DND-41 (cell line): ENCODE measurements at regions not wholly inside any gene's neighbourhood (a gene's known extent, or its start where the extent isn't known, plus 50 kb on each side); places are given as distances from the start of the nearest gene placed in this dataset.

Experiments
- ATAC-seq: fragments of 200-7000 bp; cut with Tn5 transposase; 3 replicates; pipeline ENCODE4 v1.9.1; 2021; ENCODE audit warnings: low read depth; ENCODE audit not compliant: insufficient read depth
- DNase-seq: peaks from one replicate; pipeline ENCODE4 v3.0.0-alpha.2; 2020
- H2AFZ ChIP-seq: 2 replicates; pipeline ENCODE4 v1.6.0; 2012; ENCODE audit warnings: low read depth, low read length
- H3K27ac ChIP-seq: 2 replicates; pipeline ENCODE4 v1.5.1; 2012; ENCODE audit warnings: low read length, inconsistent platforms
- H3K27me3 ChIP-seq: fragments of 200-600 bp; sonication (generic); 2 replicates; pipeline ENCODE4 v1.6.0; 2012; ENCODE audit warnings: low read length, mild to moderate bottlenecking, inconsistent platforms; ENCODE audit not compliant: insufficient read depth, poor library complexity
- H3K36me3 ChIP-seq: 2 replicates; pipeline ENCODE4 v1.5.1; 2012; ENCODE audit warnings: low read length, inconsistent platforms; ENCODE audit not compliant: insufficient read depth
- H3K4me1 ChIP-seq: 2 replicates; pipeline ENCODE4 v1.5.1; 2012; ENCODE audit warnings: mild to moderate bottlenecking, low read length; ENCODE audit not compliant: insufficient read depth
- H3K4me2 ChIP-seq: 2 replicates; pipeline ENCODE4 v1.6.0; 2012; ENCODE audit warnings: mild to moderate bottlenecking, moderate library complexity, low read length, inconsistent platforms; ENCODE audit not compliant: insufficient read depth
- H3K4me3 ChIP-seq, 2 experiments: fragments of 200-600 bp in 1 of 2; shearing (Covaris generic) in 1 of 2; 2 replicates each; pipeline ENCODE4 v1.5.1; 2012 to 2016; ENCODE audit warnings: inconsistent platforms in 2 of 2, low read length in 2 of 2, mild to moderate bottlenecking in 2 of 2, low read depth in 1 of 2, moderate library complexity in 1 of 2
- H3K79me2 ChIP-seq: 2 replicates; pipeline ENCODE4 v1.6.0; 2012; ENCODE audit warnings: low read length, inconsistent platforms; ENCODE audit not compliant: insufficient read depth
- H3K9ac ChIP-seq: 2 replicates; pipeline ENCODE4 v1.6.0; 2012; ENCODE audit warnings: low read depth, mild to moderate bottlenecking, inconsistent platforms, low read length, moderate library complexity
- H3K9me3 ChIP-seq: 2 replicates; pipeline ENCODE4 v1.5.1; 2012; ENCODE audit warnings: low read length, moderate library complexity, mild to moderate bottlenecking, inconsistent platforms; ENCODE audit not compliant: insufficient read depth, severe bottlenecking
- H4K20me1 ChIP-seq: 2 replicates; pipeline ENCODE4 v1.6.0; 2012; ENCODE audit warnings: low read length; ENCODE audit not compliant: insufficient read depth
- EZH2 ChIP-seq: IDR thresholded peaks from 3 replicates; pipeline ENCODE4 v1.6.1; 2012; ENCODE audit warnings: borderline replicate concordance, low read depth, mild to moderate bottlenecking, moderate library complexity, low read length, inconsistent platforms; ENCODE audit not compliant: severe bottlenecking
- TF ChIP-seq, protein P1 (sequence below): IDR thresholded peaks from 2 replicates; pipeline ENCODE4 v1.5.1; 2012; ENCODE audit warnings: borderline replicate concordance, low read length, moderate library complexity, mild to moderate bottlenecking; ENCODE audit not compliant: poor library complexity, severe bottlenecking; ENCODE audit errors: extremely low read depth

DNA sequence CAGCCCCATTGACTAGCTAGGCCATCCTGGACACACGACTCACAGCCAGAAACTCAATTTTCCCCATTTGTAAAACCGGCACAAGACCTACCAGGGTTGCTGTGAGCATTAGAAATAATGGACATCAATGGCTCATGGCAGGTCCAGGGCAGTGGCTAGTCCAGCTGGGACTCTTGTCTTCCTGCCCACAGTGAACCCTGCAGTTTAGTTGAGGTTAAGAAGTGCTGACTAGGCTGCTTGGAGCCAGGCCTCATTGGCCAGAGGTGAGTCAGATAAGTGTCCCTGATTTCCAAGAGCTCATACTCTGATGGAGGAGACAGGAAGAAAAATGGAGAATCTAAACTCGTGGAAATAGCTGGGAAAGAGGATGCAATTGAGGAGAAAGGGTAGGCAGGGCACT lies 123.4 kb upstream of the ZNF92 start:
- H3K4me1 ChIP-seq, result no peaks in the 10 kb centered on the region
- DNase-seq (no peak), ATAC-seq (no peak)
- H3K27me3 ChIP-seq, result no peaks in the 10 kb centered on the region
- H3K36me3 ChIP-seq, result no peaks in the 10 kb centered on the region
- no peak overlapping the region for H3K9ac ChIP-seq
- H3K27ac ChIP-seq, result no peak overlapping the region
- H3K9me3 ChIP-seq, result no peaks in the 10 kb centered on the region
- H2AFZ ChIP-seq, result no peak overlapping the region
- TF ChIP-seq EZH2, result no peak
- TF ChIP-seq, protein P1, sequence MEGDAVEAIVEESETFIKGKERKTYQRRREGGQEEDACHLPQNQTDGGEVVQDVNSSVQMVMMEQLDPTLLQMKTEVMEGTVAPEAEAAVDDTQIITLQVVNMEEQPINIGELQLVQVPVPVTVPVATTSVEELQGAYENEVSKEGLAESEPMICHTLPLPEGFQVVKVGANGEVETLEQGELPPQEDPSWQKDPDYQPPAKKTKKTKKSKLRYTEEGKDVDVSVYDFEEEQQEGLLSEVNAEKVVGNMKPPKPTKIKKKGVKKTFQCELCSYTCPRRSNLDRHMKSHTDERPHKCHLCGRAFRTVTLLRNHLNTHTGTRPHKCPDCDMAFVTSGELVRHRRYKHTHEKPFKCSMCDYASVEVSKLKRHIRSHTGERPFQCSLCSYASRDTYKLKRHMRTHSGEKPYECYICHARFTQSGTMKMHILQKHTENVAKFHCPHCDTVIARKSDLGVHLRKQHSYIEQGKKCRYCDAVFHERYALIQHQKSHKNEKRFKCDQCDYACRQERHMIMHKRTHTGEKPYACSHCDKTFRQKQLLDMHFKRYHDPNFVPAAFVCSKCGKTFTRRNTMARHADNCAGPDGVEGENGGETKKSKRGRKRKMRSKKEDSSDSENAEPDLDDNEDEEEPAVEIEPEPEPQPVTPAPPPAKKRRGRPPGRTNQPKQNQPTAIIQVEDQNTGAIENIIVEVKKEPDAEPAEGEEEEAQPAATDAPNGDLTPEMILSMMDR, result no peak
- no peak overlapping the region for H3K4me3 ChIP-seq
- H3K79me2 ChIP-seq, result no peaks in the 10 kb centered on the region
- no peaks in the 10 kb centered on the region for H4K20me1 ChIP-seq
- no peak overlapping the region for H3K4me2 ChIP-seq

DNA sequence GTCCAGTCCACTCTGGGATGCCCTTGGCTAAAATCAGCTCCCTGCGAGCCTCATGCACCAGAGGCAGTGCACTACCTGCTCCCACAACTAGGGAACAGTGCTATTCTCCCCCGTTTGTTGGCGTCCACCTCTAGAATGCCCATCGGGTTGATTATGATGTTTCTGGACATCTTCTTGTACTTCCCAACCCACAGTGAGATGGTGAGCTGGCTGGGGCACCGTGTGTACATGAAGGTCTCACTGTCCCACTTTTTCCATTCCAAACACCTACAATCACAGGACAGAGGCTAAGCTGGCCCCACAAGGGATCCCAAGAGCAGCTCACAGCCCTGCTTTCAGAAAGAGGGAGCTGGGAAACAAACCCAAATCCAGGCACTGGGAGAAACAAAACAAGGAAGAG lies 126.2 kb upstream of the ZNF92 start:
- no peak overlapping the region for H3K4me2 ChIP-seq
- no peak overlapping the region for H2AFZ ChIP-seq
- ATAC-seq (no peak), DNase-seq (no peak)
- no peaks in the 10 kb centered on the region for H3K36me3 ChIP-seq
- no peaks in the 10 kb centered on the region for H3K27me3 ChIP-seq
- no peaks in the 10 kb centered on the region for H3K4me1 ChIP-seq
- TF ChIP-seq, protein P1, result no peak
- no peak for TF ChIP-seq EZH2
- H3K4me3 ChIP-seq, result no peak overlapping the region
- H3K79me2 ChIP-seq, result no peaks in the 10 kb centered on the region
- no peaks in the 10 kb centered on the region for H4K20me1 ChIP-seq
- H3K9me3 ChIP-seq, result no peaks in the 10 kb centered on the region
- H3K27ac ChIP-seq, result no peak overlapping the region
- H3K9ac ChIP-seq, result no peak overlapping the region

DNA sequence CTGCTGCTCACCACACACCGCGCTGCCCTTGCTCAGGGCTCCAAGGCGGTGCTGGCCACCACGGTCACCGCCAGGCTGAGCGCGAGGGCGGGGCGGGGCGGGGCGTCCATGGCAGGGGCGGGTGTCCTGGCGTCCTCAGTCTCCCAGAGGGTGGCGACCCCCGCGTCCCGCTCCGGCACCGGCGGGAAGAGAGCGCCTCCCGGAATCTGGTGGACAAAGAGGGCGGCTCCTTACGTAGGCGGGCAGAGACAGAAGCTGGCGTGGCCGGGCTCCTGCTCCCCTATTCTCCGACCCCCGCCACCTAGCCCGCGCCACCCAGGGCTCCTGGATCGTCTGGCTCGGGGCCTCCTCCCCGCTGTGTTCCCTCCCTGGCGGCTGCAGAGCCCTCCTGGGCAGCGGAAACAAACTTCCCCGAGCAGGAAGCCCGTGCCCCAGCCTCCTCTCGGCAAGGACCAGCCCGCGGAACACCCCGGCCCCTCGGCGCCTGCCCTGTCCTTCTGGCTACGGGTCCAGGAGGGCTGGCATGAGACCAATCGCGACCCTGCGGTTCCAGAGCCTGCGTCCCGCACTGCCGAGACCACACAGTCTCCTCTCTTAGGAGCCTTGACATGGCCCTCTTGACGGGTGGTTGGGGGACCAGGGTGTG lies 133.8 kb upstream of the ZNF92 start:
- Histone ChIP-seq H3K9ac (no peak overlapping the region), H3K4me1 (0 out of 2 replicates have a peak, but pooled peaks cover 2% of the 10 kb centered on the region), H3K36me3 (no peaks in the 10 kb centered on the region), H3K79me2 (no peaks in the 10 kb centered on the region), H2AFZ (no peak overlapping the region), H4K20me1 (no peaks in the 10 kb centered on the region), H3K4me3 (no peak overlapping the region), H3K27me3 (no peaks in the 10 kb centered on the region), H3K27ac (no peak overlapping the region), H3K4me2 (no peak overlapping the region), H3K9me3 (no peaks in the 10 kb centered on the region)
- DNase-seq (no peak), ATAC-seq (no peak)
- no peak for TF ChIP-seq EZH2
- TF ChIP-seq, protein P1, result no peak

DNA sequence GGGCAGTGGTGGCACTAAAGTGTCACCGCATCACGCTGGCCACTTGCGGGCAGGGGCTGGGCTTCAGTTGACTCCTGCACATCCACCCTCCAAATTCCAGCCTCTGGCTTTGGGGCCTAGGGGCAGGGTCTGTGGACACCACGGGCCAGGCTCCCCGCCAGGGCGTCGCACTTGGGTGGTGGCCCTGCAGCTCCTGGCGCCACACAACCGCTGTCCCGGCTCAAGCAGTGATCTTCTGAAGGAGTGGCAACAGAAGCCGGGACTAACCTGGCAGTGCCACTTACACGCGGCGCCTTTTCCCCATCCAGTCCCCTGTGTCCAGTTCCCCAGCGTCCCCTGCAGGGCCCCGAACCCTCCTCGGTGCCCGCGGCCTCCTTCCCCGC lies 134.3 kb upstream of the ZNF92 start:
- H3K4me1 ChIP-seq, result peaks cover 7% of the 10 kb centered on the region
- H2AFZ ChIP-seq, result no peak overlapping the region
- H3K4me2 ChIP-seq, result no peak overlapping the region
- no peaks in the 10 kb centered on the region for H4K20me1 ChIP-seq
- H3K27ac ChIP-seq, result no peak overlapping the region
- H3K36me3 ChIP-seq, result no peaks in the 10 kb centered on the region
- DNase-seq (no peak), ATAC-seq (no peak)
- H3K9me3 ChIP-seq, result no peaks in the 10 kb centered on the region
- H3K27me3 ChIP-seq, result no peaks in the 10 kb centered on the region
- H3K79me2 ChIP-seq, result no peaks in the 10 kb centered on the region
- H3K9ac ChIP-seq, result no peak overlapping the region
- H3K4me3 ChIP-seq, result no peak overlapping the region
- TF ChIP-seq, protein P1, result no peak
- TF ChIP-seq EZH2, result no peak
